Mesenchymal stem cell (in vitro differentiated cells and primary cell): ENCODE measurements at regions not wholly inside any gene's neighbourhood (a gene's known extent, or its start where the extent isn't known, plus 50 kb on each side); places are given as distances from the start of the nearest gene placed in this dataset.
A peak's percentile ranks its signal among the peaks of the same experiment; 100 is the strongest.

Source experiments
- DNase-seq: peaks from one replicate; pipeline ENCODE4 v3.0.0-alpha.2; 2013
- H2AFZ ChIP-seq: one replicate; pipeline ENCODE4 v1.6.1; 2013; ENCODE audit warnings: low read depth, mild to moderate bottlenecking, control low read depth, inconsistent platforms, low read length, moderate library complexity
- H2AK5ac ChIP-seq: 2 replicates; pipeline ENCODE4 v1.6.1; 2013; ENCODE audit warnings: low read length, moderate library complexity, mild to moderate bottlenecking, inconsistent platforms; ENCODE audit not compliant: severe bottlenecking
- H2BK120ac ChIP-seq: one replicate; pipeline ENCODE4 v1.6.1; 2013; ENCODE audit warnings: low read depth, mild to moderate bottlenecking, inconsistent platforms, low read length, moderate library complexity
- H2BK12ac ChIP-seq, 2 experiments: one replicate each; pipeline ENCODE4 v1.6.1; 2013; ENCODE audit warnings: inconsistent platforms in 2 of 2, low read length in 2 of 2, mild to moderate bottlenecking in 2 of 2, moderate library complexity in 2 of 2, control low read depth in 1 of 2
- H2BK15ac ChIP-seq: one replicate; pipeline ENCODE4 v1.6.1; 2013; ENCODE audit warnings: mild to moderate bottlenecking, low read depth, inconsistent platforms; ENCODE audit not compliant: poor library complexity, severe bottlenecking
- H2BK5ac ChIP-seq: 2 replicates; pipeline ENCODE4 v1.6.1; 2013; ENCODE audit warnings: low read depth, mild to moderate bottlenecking, low read length, control low read depth, inconsistent platforms; ENCODE audit not compliant: poor library complexity, severe bottlenecking
- H3K14ac ChIP-seq, 2 experiments: one replicate each; pipeline ENCODE4 v1.6.1; 2013; ENCODE audit warnings: inconsistent platforms in 2 of 2, low read length in 2 of 2, control low read depth in 1 of 2, mild to moderate bottlenecking in 1 of 2, moderate library complexity in 1 of 2
- H3K18ac ChIP-seq, 2 experiments: one replicate each; pipeline ENCODE4 v1.6.1; 2013; ENCODE audit warnings: inconsistent platforms in 2 of 2, low read length in 2 of 2, control low read depth in 1 of 2, low read depth in 1 of 2, mild to moderate bottlenecking in 1 of 2
- H3K23ac ChIP-seq, 2 experiments: one replicate each; pipeline ENCODE4 v1.6.1; 2013; ENCODE audit warnings: inconsistent platforms in 2 of 2, low read length in 2 of 2, mild to moderate bottlenecking in 2 of 2, moderate library complexity in 2 of 2, control low read depth in 1 of 2
- H3K27ac ChIP-seq: 2 replicates; pipeline ENCODE4 v1.5.1; 2013; ENCODE audit warnings: mild to moderate bottlenecking, moderate library complexity, low read length, control low read depth, inconsistent platforms; ENCODE audit not compliant: poor library complexity, severe bottlenecking
- H3K27me3 ChIP-seq, 2 experiments: 2 replicates each; pipeline versions ENCODE4 v1.6.1 to v1.7.0; 2013; ENCODE audit warnings: low read length in 2 of 2, mild to moderate bottlenecking in 2 of 2, moderate library complexity in 2 of 2, control low read depth in 1 of 2, inconsistent platforms in 1 of 2; ENCODE audit not compliant: control insufficient read depth in 1 of 2, insufficient read depth in 1 of 2
- H3K36me3 ChIP-seq, 2 experiments: 2 replicates each; pipeline versions ENCODE4 v1.6.1 to v1.7.0; 2013; ENCODE audit warnings: low read length in 2 of 2, control low read depth in 1 of 2, inconsistent platforms in 1 of 2, low read depth in 1 of 2, mild to moderate bottlenecking in 1 of 2; ENCODE audit not compliant: insufficient read depth in 2 of 2, control insufficient read depth in 1 of 2
- H3K4ac ChIP-seq, 2 experiments: one replicate each; pipeline ENCODE4 v1.6.1; 2013; ENCODE audit warnings: inconsistent platforms in 2 of 2, low read length in 2 of 2, mild to moderate bottlenecking in 2 of 2, moderate library complexity in 2 of 2, control low read depth in 1 of 2, low read depth in 1 of 2
- H3K4me1 ChIP-seq: 2 replicates; pipeline ENCODE4 v1.6.1; 2013; ENCODE audit warnings: low read depth, low read length, control low read depth; ENCODE audit not compliant: control insufficient read depth, insufficient read depth
- H3K4me2 ChIP-seq: 2 replicates; pipeline ENCODE4 v1.6.1; 2013; ENCODE audit warnings: low read length, mild to moderate bottlenecking, inconsistent platforms; ENCODE audit not compliant: poor library complexity, severe bottlenecking
- H3K4me3 ChIP-seq, 2 experiments: 2 replicates each; pipeline versions ENCODE4 v1.5.1 to v1.7.0; 2013; ENCODE audit warnings: low read length in 2 of 2, mild to moderate bottlenecking in 2 of 2, control low read depth in 1 of 2, low read depth in 1 of 2; ENCODE audit not compliant: insufficient read depth in 1 of 2
- H3K79me1 ChIP-seq: replicated peaks from 2 replicates; pipeline ENCODE4 v1.6.1; 2013; ENCODE audit warnings: mild to moderate bottlenecking, control low read depth, low read length, inconsistent platforms; ENCODE audit not compliant: poor library complexity, severe bottlenecking
- H3K9ac ChIP-seq: 2 replicates; pipeline ENCODE4 v1.7.0; 2013; ENCODE audit warnings: mild to moderate bottlenecking, low read length, moderate library complexity
- H3K9me3 ChIP-seq: 2 replicates; pipeline ENCODE4 v1.7.0; 2013; ENCODE audit warnings: mild to moderate bottlenecking, low read length; ENCODE audit not compliant: control insufficient read depth
- H4K8ac ChIP-seq: one replicate; pipeline ENCODE4 v1.6.1; 2013; ENCODE audit warnings: inconsistent platforms, mild to moderate bottlenecking, low read length, moderate library complexity
- H4K91ac ChIP-seq: one replicate; pipeline ENCODE4 v1.6.1; 2013; ENCODE audit warnings: mild to moderate bottlenecking, low read length, inconsistent platforms
- WGBS: methylation state at CpG from one replicate; pipeline ENCODE4 v1.1.7; 2013; ENCODE audit warnings: mixed read lengths; 5-methylcytosine and 5-hydroxymethylcytosine counted together

GRCh38 chr6:43899830-43900229, 129.8 kb downstream of the VEGFA start:
- Histone ChIP-seq H2AK5ac (no peak overlapping the region), H3K4me2 (no peak overlapping the region), H3K18ac (peak overlapping the region in 1 of 2 experiments; percentile 32), H3K4ac (no peak overlapping the region), H2BK120ac (no peak overlapping the region), H4K91ac (no peak overlapping the region), H3K23ac (no peak overlapping the region), H2BK15ac (no peak overlapping the region), H2AFZ (no peak overlapping the region), H3K27ac (no peak overlapping the region), H3K9ac (no peak overlapping the region), H2BK5ac (no peak overlapping the region), H3K14ac (no peak overlapping the region), H3K36me3 (no peaks in the 10 kb centered on the region), H3K4me3 (no peak overlapping the region), H3K27me3 (no peaks in the 10 kb centered on the region), H4K8ac (no peak overlapping the region), H3K4me1 (peaks cover 5% of the 10 kb centered on the region), H2BK12ac (no peak overlapping the region), H3K79me1 (no peaks in the 10 kb centered on the region), H3K9me3 (peaks cover 4% of the 10 kb centered on the region)
- WGBS, result 88% methylated on average over 4 of the region's 4 CpGs
- no peak for DNase-seq

- no peak overlapping the region for H2BK120ac ChIP-seq
- no peak overlapping the region for H3K4me2 ChIP-seq
- peaks cover 4% of the 10 kb centered on the region for H3K9me3 ChIP-seq
- 100% methylated on average over 2 of the region's 4 CpGs for WGBS
- no peak overlapping the region for H3K27ac ChIP-seq
- H3K18ac ChIP-seq, result no peak overlapping the region
- H3K27me3 ChIP-seq, result peaks cover 0 to 8% of the 10 kb centered on the region in 2 experiments
- no peak overlapping the region for H2AK5ac ChIP-seq
- H3K36me3 ChIP-seq, result no peaks in the 10 kb centered on the region
- no peak overlapping the region for H3K14ac ChIP-seq
- H2BK5ac ChIP-seq, result no peak overlapping the region
- H4K91ac ChIP-seq, result no peak overlapping the region
- H2AFZ ChIP-seq, result no peak overlapping the region
- H2BK15ac ChIP-seq, result no peak overlapping the region
- no peak overlapping the region for H3K4ac ChIP-seq
- H4K8ac ChIP-seq, result no peak overlapping the region
- H2BK12ac ChIP-seq, result no peak overlapping the region
- H3K79me1 ChIP-seq, result no peaks in the 10 kb centered on the region
- H3K4me3 ChIP-seq, result no peak overlapping the region
- no peak overlapping the region for H3K9ac ChIP-seq
- DNase-seq, result no peak
- H3K23ac ChIP-seq, result no peak overlapping the region
- peaks cover 5% of the 10 kb centered on the region for H3K4me1 ChIP-seq
These were observed 128.5 kb downstream of the VEGFA start for GRCh38 chr6:43898358-43899131.

- no peak overlapping the region for H3K4me3 ChIP-seq
- no peak overlapping the region for H3K4ac ChIP-seq
- peaks cover 5 to 16% of the 10 kb centered on the region in 2 experiments for H3K27me3 ChIP-seq
- no peaks in the 10 kb centered on the region for H3K36me3 ChIP-seq
- no peaks in the 10 kb centered on the region for H3K79me1 ChIP-seq
- no peak overlapping the region for H2BK120ac ChIP-seq
- H3K27ac ChIP-seq, result no peak overlapping the region
- DNase-seq, result no peak
- H4K91ac ChIP-seq, result no peak overlapping the region
- no peak overlapping the region for H3K23ac ChIP-seq
- no peak overlapping the region for H2AFZ ChIP-seq
- H3K18ac ChIP-seq, result no peak overlapping the region
- peaks cover 4% of the 10 kb centered on the region for H3K9me3 ChIP-seq
- no peak overlapping the region for H3K9ac ChIP-seq
- no peak overlapping the region for H3K14ac ChIP-seq
- no peak overlapping the region for H2BK5ac ChIP-seq
- H2BK15ac ChIP-seq, result no peak overlapping the region
- no peak overlapping the region for H4K8ac ChIP-seq
- 91% methylated on average over 2 of the region's 2 CpGs for WGBS
- no peak overlapping the region for H2BK12ac ChIP-seq
- no peak overlapping the region for H3K4me2 ChIP-seq
- H3K4me1 ChIP-seq, result peaks cover 5% of the 10 kb centered on the region
- no peak overlapping the region for H2AK5ac ChIP-seq
These were observed 127.7 kb downstream of the VEGFA start for GRCh38 chr6:43897571-43898302.
